Fibroblast of lung (primary cell): ENCODE measurements at regions not wholly inside any gene's neighbourhood (a gene's known extent, or its start where the extent isn't known, plus 50 kb on each side); places are given as distances from the start of the nearest gene placed in this dataset.

ENCODE experiments used
- DNase-seq, 2 donors: peaks; one replicate each; pipeline versions ENCODE4 v3.0.0 to v3.0.0-alpha.2; 2010; ENCODE audit warnings: low read depth in 2 of 2
- H2AFZ ChIP-seq: 2 replicates; pipeline ENCODE4 v1.5.1; 2012; ENCODE audit warnings: low read length, control low read depth, inconsistent platforms
- H3K27ac ChIP-seq: 2 replicates; pipeline ENCODE4 v1.5.1; 2011; ENCODE audit warnings: low read length, control low read depth; ENCODE audit not compliant: insufficient read depth
- H3K27me3 ChIP-seq: 2 replicates; pipeline ENCODE4 v1.5.1; 2011; ENCODE audit warnings: mild to moderate bottlenecking, low read length; ENCODE audit not compliant: control insufficient read depth, insufficient read depth
- H3K36me3 ChIP-seq: 2 replicates; pipeline ENCODE4 v1.5.1; 2011; ENCODE audit warnings: low read length; ENCODE audit not compliant: control insufficient read depth, insufficient read depth
- H3K4me1 ChIP-seq: 2 replicates; pipeline ENCODE4 v1.5.1; 2011; ENCODE audit warnings: low read length; ENCODE audit not compliant: control insufficient read depth, insufficient read depth; ENCODE audit errors: extremely low read depth
- H3K4me2 ChIP-seq: 2 replicates; pipeline ENCODE4 v1.5.1; 2011; ENCODE audit warnings: low read length, control low read depth; ENCODE audit not compliant: insufficient read depth; ENCODE audit errors: extremely low read depth
- H3K4me3 ChIP-seq, 4 experiments: fragments of 200-600 bp in 1 of 4; sonication (generic) in 1 of 4; replicated peaks in 1 of 4; 2 replicates each; pipeline ENCODE4 v1.5.1; 2011 to 2016; ENCODE audit warnings: low read length in 4 of 4, low read depth in 3 of 4, mild to moderate bottlenecking in 3 of 4, control low read depth in 2 of 4, inconsistent platforms in 1 of 4, mixed read lengths in 1 of 4; ENCODE audit not compliant: insufficient read depth in 1 of 4; ENCODE audit errors: control extremely low read depth in 1 of 4
- H3K79me2 ChIP-seq: 2 replicates; pipeline ENCODE4 v1.5.1; 2012; ENCODE audit warnings: mild to moderate bottlenecking, low read length, inconsistent platforms; ENCODE audit not compliant: control insufficient read depth, insufficient read depth
- H3K9ac ChIP-seq: 2 replicates; pipeline ENCODE4 v1.5.1; 2011; ENCODE audit warnings: mild to moderate bottlenecking, low read length, control low read depth; ENCODE audit not compliant: insufficient read depth
- H3K9me3 ChIP-seq: 2 replicates; pipeline ENCODE4 v1.5.1; 2012; ENCODE audit warnings: low read depth, low read length; ENCODE audit not compliant: control insufficient read depth, insufficient read depth
- H4K20me1 ChIP-seq: 2 replicates; pipeline ENCODE4 v1.5.1; 2011; ENCODE audit warnings: low read length; ENCODE audit not compliant: control insufficient read depth, insufficient read depth; ENCODE audit errors: extremely low read depth
- CTCF ChIP-seq, 2 donors: IDR thresholded peaks in 1 of 2; conservative IDR thresholded peaks in 1 of 2; 1 replicate in 1 of 2; 2 replicates in 1 of 2; pipeline ENCODE4 v1.5.1; 2011 to 2012; ENCODE audit warnings: low read length in 2 of 2, control low read depth in 1 of 2, inconsistent platforms in 1 of 2, low read depth in 1 of 2, mild to moderate bottlenecking in 1 of 2
- EZH2 ChIP-seq: IDR thresholded peaks from 2 replicates; pipeline ENCODE4 v1.5.1; 2012; ENCODE audit warnings: low read length, control low read depth, mild to moderate bottlenecking; ENCODE audit errors: missing control alignments

DNA sequence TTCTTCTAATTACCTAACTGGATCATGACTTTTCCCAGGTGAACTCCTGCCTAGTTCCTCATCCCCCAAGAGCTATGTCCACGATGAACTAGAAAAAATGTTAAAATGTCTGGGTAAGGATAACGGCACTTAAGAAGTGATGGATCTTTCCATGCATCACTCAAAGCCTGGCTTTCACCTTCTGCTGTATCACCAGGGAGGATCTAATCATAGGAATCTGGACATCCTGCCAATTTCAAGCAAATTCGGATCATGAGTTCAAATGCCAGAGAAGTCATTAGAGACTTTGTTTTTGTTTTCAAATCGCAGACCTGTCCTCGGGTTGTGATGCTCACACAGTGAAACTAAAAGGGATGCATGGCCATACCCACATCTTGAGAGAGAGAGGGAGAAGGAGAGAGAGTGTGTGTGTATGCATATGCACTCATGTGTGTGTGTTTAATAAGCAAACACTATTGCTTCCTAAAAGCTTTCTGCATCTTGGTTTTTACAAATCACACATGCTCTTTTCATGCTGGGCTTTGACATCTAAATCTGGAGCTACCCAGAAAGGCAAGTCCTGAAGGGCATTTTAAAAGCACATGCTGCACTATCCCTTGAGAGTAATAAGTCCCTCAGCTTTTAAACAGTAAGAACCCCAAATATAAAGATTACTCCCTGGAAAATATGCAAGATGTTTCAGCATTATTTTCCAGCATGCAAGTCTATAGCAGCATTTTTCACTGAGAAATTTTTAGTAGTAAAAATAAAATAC lies 524.6 kb upstream of the NOX3 start:
- no peak for TF ChIP-seq EZH2
- no peak for TF ChIP-seq CTCF (conservative IDR thresholded peaks at IDR 0.05 in 1 of 2, IDR thresholded peaks at IDR 0.05 in 1 of 2; ENCODE audit: low read depth in 1 of 2, low read length in 2 of 2)
- H3K27ac ChIP-seq: no peak overlapping the region
- no peaks in the 10 kb centered on the region for H3K27me3 ChIP-seq
- no peaks in the 10 kb centered on the region for H3K36me3 ChIP-seq
- H3K9ac ChIP-seq: no peak overlapping the region
- no peak for DNase-seq
- H2AFZ ChIP-seq: no peak overlapping the region
- H3K79me2 ChIP-seq: no peaks in the 10 kb centered on the region
- H3K4me3 ChIP-seq: no peak overlapping the region
- H3K4me1 ChIP-seq: no peaks in the 10 kb centered on the region
- no peaks in the 10 kb centered on the region for H3K9me3 ChIP-seq
- H4K20me1 ChIP-seq: no peaks in the 10 kb centered on the region
- H3K4me2 ChIP-seq: no peak overlapping the region

GRCh38 chr6:155975506-155975905 lies 519.9 kb upstream of the NOX3 start:
- no peaks in the 10 kb centered on the region for H3K27me3 ChIP-seq
- no peaks in the 10 kb centered on the region for H3K36me3 ChIP-seq
- TF ChIP-seq EZH2 (no peak), CTCF (conservative IDR thresholded peaks at IDR 0.05 in 1 of 2, IDR thresholded peaks at IDR 0.05 in 1 of 2; ENCODE audit: low read depth in 1 of 2, low read length in 2 of 2) (no peak)
- no peak for DNase-seq
- no peak overlapping the region for H3K4me2 ChIP-seq
- H3K4me1 ChIP-seq: no peaks in the 10 kb centered on the region
- H4K20me1 ChIP-seq: no peaks in the 10 kb centered on the region
- no peaks in the 10 kb centered on the region for H3K9me3 ChIP-seq
- no peak overlapping the region for H3K4me3 ChIP-seq
- H3K27ac ChIP-seq: no peak overlapping the region
- H3K9ac ChIP-seq: no peak overlapping the region
- H2AFZ ChIP-seq: no peak overlapping the region
- no peaks in the 10 kb centered on the region for H3K79me2 ChIP-seq

DNA sequence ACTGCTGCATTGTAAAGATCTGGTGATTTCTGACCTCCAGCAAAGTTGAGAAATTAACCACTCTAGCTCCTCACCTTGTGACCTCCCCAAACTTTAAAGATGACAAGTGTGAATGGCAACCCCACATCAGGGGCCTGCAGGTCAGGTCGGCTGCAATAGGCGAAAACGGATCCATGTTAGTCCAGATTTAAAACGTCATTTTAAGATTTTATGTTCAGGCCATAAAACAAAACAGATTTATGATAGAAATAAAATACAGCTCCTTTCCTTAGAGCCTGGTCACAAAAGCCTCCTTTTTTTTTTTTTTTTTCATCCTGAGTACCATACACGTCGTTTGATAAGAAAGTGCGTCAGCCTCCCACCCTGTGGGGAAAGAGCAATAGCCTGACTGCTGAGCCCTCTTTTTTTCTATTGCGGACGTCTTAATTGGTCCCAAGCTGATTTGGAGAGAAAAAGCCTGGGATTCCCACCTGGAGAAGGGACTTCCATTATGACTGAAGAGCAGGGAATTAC lies 519.2 kb upstream of the NOX3 start:
- no peak for DNase-seq
- Histone ChIP-seq H3K4me1 (no peaks in the 10 kb centered on the region), H3K9ac (no peak overlapping the region), H2AFZ (no peak overlapping the region), H3K79me2 (no peaks in the 10 kb centered on the region), H3K27me3 (no peaks in the 10 kb centered on the region), H4K20me1 (no peaks in the 10 kb centered on the region), H3K4me2 (no peak overlapping the region), H3K36me3 (no peaks in the 10 kb centered on the region), H3K9me3 (no peaks in the 10 kb centered on the region), H3K4me3 (no peak overlapping the region), H3K27ac (no peak overlapping the region)
- TF ChIP-seq EZH2 (no peak), CTCF (conservative IDR thresholded peaks at IDR 0.05 in 1 of 2, IDR thresholded peaks at IDR 0.05 in 1 of 2; ENCODE audit: low read depth in 1 of 2, low read length in 2 of 2) (no peak)
